Breast epithelium (tissue), 3 donors: ENCODE measurements at regions not wholly inside any gene's neighbourhood (a gene's known extent, or its start where the extent isn't known, plus 50 kb on each side); places are given as distances from the start of the nearest gene placed in this dataset.

Experiments
- POLR2A ChIP-seq: fragments of 450-650 bp; IDR thresholded peaks from one replicate; pipeline ENCODE4 v1.6.1; 2016; ENCODE audit warnings: antibody characterized with exemption, mild to moderate bottlenecking, moderate library complexity
- POLR2AphosphoS5 ChIP-seq, 3 donors: sonication (generic); formaldehyde crosslinking; IDR thresholded peaks; one replicate each; pipeline ENCODE4 v1.6.1; 2017; ENCODE audit warnings: antibody characterized with exemption in 3 of 3
- TF ChIP-seq, protein P1 (sequence below), 3 donors: fragments of 450-650 bp; IDR thresholded peaks; one replicate each; pipeline ENCODE4 v1.5.1; 2016 to 2017; ENCODE audit warnings: antibody characterized with exemption in 3 of 3, mild to moderate bottlenecking in 3 of 3, moderate library complexity in 3 of 3

DNA sequence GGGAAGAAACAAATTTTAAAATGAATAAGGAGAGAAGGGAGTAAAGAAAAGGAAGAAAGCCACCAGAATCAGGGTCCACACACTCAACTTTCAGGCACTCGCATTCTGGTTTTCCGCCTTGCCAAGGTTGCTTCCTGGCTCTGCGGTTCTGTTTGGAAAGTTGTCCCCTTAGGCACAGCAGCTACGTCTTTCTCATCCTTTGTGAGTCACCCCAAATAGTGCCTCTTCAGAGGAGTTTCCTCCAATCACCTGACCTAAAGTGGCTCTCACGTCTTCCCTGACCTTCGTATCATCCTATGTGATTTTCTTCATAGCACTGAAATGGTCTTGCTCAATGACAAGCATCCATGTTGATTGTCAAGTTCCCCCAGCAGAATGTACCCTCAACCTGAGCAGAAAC lies 99.5 kb upstream of the TMCC3 start:
- TF ChIP-seq, protein P1, sequence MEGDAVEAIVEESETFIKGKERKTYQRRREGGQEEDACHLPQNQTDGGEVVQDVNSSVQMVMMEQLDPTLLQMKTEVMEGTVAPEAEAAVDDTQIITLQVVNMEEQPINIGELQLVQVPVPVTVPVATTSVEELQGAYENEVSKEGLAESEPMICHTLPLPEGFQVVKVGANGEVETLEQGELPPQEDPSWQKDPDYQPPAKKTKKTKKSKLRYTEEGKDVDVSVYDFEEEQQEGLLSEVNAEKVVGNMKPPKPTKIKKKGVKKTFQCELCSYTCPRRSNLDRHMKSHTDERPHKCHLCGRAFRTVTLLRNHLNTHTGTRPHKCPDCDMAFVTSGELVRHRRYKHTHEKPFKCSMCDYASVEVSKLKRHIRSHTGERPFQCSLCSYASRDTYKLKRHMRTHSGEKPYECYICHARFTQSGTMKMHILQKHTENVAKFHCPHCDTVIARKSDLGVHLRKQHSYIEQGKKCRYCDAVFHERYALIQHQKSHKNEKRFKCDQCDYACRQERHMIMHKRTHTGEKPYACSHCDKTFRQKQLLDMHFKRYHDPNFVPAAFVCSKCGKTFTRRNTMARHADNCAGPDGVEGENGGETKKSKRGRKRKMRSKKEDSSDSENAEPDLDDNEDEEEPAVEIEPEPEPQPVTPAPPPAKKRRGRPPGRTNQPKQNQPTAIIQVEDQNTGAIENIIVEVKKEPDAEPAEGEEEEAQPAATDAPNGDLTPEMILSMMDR (IDR thresholded peaks at IDR 0.05) = no peak
- TF ChIP-seq POLR2A = no peak
- TF ChIP-seq POLR2AphosphoS5 (IDR thresholded peaks at IDR 0.05) = no peak
